Activated T-cell treated with anti-CD3 and anti-CD28 coated beads, Interleukin-2, amount 50 U/mL, for 24 hours (primary cell): ENCODE measurements at regions not wholly inside any gene's neighbourhood (a gene's known extent, or its start where the extent isn't known, plus 50 kb on each side); places are given as distances from the start of the nearest gene placed in this dataset.

Experiments used
- DNase-seq: peaks from one replicate; pipeline ENCODE4 v3.0.0-alpha.2; 2020
- H3K27ac Mint-ChIP-seq: 2 replicates; pipeline ENCODE4 v1.8.0; 2020; ENCODE audit warnings: mild to moderate bottlenecking, mixed read lengths
- H3K27me3 Mint-ChIP-seq: 2 replicates; pipeline ENCODE4 v1.8.0; 2020; ENCODE audit warnings: mixed read lengths
- H3K36me3 Mint-ChIP-seq: 2 replicates; pipeline ENCODE4 v1.8.0; 2020; ENCODE audit warnings: low read depth, mixed read lengths
- H3K4me1 Mint-ChIP-seq: 2 replicates; pipeline ENCODE4 v1.8.0; 2020; ENCODE audit warnings: low read depth, mixed read lengths
- H3K4me3 Mint-ChIP-seq: 2 replicates; pipeline ENCODE4 v1.8.0; 2020; ENCODE audit warnings: mild to moderate bottlenecking, moderate library complexity, mixed read lengths
- H3K9me3 Mint-ChIP-seq: 2 replicates; pipeline ENCODE4 v1.8.0; 2020; ENCODE audit warnings: mixed read lengths

- Mint-ChIP-seq H3K4me3 (no peak overlapping the region), H3K27me3 (peaks cover 6% of the 10 kb centered on the region), H3K27ac (no peak overlapping the region), H3K9me3 (peaks cover 5% of the 10 kb centered on the region), H3K36me3 (no peaks in the 10 kb centered on the region), H3K4me1 (no peaks in the 10 kb centered on the region)
- DNase-seq, result no peak
Observed at GRCh38 chr4:153034681-153035080, 98.6 kb downstream of the FHDC1 start.

- Mint-ChIP-seq H3K4me1 (no peaks in the 10 kb centered on the region), H3K27me3 (peaks cover 6% of the 10 kb centered on the region), H3K4me3 (no peak overlapping the region), H3K36me3 (no peaks in the 10 kb centered on the region), H3K9me3 (no peaks in the 10 kb centered on the region), H3K27ac (no peak overlapping the region)
- DNase-seq, result no peak
Observed at GRCh38 chr4:153036931-153037482, 100.9 kb downstream of the FHDC1 start.

GRCh38 chr4:153038623-153039311, 102.6 kb downstream of the FHDC1 start:
- no peaks in the 10 kb centered on the region for H3K4me1 Mint-ChIP-seq
- H3K9me3 Mint-ChIP-seq, result no peaks in the 10 kb centered on the region
- H3K4me3 Mint-ChIP-seq, result no peak overlapping the region
- peaks cover 6% of the 10 kb centered on the region for H3K27me3 Mint-ChIP-seq
- H3K36me3 Mint-ChIP-seq, result no peaks in the 10 kb centered on the region
- H3K27ac Mint-ChIP-seq, result no peak overlapping the region
- no peak for DNase-seq

GRCh38 chr4:153039542-153040185, 103.5 kb downstream of the FHDC1 start:
- no peak for DNase-seq
- Mint-ChIP-seq H3K36me3 (no peaks in the 10 kb centered on the region), H3K4me3 (no peak overlapping the region), H3K27ac (no peak overlapping the region), H3K9me3 (no peaks in the 10 kb centered on the region), H3K4me1 (no peaks in the 10 kb centered on the region), H3K27me3 (peaks cover 6% of the 10 kb centered on the region)

GRCh38 chr4:153040677-153041076, 104.6 kb downstream of the FHDC1 start:
- peaks cover 6% of the 10 kb centered on the region for H3K27me3 Mint-ChIP-seq
- H3K9me3 Mint-ChIP-seq, result no peaks in the 10 kb centered on the region
- H3K27ac Mint-ChIP-seq, result no peak overlapping the region

GRCh38 chr4:153044036-153044435, 107.9 kb downstream of the FHDC1 start:
- no peak for DNase-seq
- H3K27ac Mint-ChIP-seq, result no peak overlapping the region
- H3K4me3 Mint-ChIP-seq, result no peak overlapping the region
- no peaks in the 10 kb centered on the region for H3K9me3 Mint-ChIP-seq
- no peaks in the 10 kb centered on the region for H3K27me3 Mint-ChIP-seq
- no peaks in the 10 kb centered on the region for H3K36me3 Mint-ChIP-seq
- peaks cover 4% of the 10 kb centered on the region for H3K4me1 Mint-ChIP-seq

More at GRCh38 chr4:153040677-153041076, 104.6 kb downstream of the FHDC1 start:
- Mint-ChIP-seq H3K36me3 (no peaks in the 10 kb centered on the region), H3K4me3 (no peak overlapping the region), H3K4me1 (peaks cover 4% of the 10 kb centered on the region)
- DNase-seq, result no peak

- no peak for DNase-seq
- Mint-ChIP-seq H3K27me3 (peaks cover 3% of the 10 kb centered on the region), H3K9me3 (no peaks in the 10 kb centered on the region), H3K27ac (no peak overlapping the region), H3K4me1 (peaks cover 4% of the 10 kb centered on the region), H3K36me3 (no peaks in the 10 kb centered on the region), H3K4me3 (no peak overlapping the region)
Observed at GRCh38 chr4:153045111-153045982, 109.2 kb downstream of the FHDC1 start.

GRCh38 chr4:153058671-153059060, 122.5 kb downstream of the FHDC1 start:
- Mint-ChIP-seq H3K4me1 (no peaks in the 10 kb centered on the region), H3K27ac (no peak overlapping the region), H3K9me3 (no peaks in the 10 kb centered on the region), H3K4me3 (no peak overlapping the region), H3K36me3 (no peaks in the 10 kb centered on the region), H3K27me3 (peaks cover 35% of the 10 kb centered on the region)
- DNase-seq, result no peak

- H3K27ac Mint-ChIP-seq, result no peak overlapping the region
- DNase-seq, result no peak
- no peaks in the 10 kb centered on the region for H3K9me3 Mint-ChIP-seq
Observed at GRCh38 chr4:153060196-153060595, 124.1 kb downstream of the FHDC1 start.

GRCh38 chr4:153061971-153062370, 125.8 kb downstream of the FHDC1 start:
- Mint-ChIP-seq H3K27ac (no peak overlapping the region), H3K27me3 (peaks cover 15% of the 10 kb centered on the region), H3K4me3 (no peak overlapping the region), H3K36me3 (no peaks in the 10 kb centered on the region), H3K4me1 (no peaks in the 10 kb centered on the region), H3K9me3 (no peaks in the 10 kb centered on the region)
- DNase-seq, result no peak

More at GRCh38 chr4:153060196-153060595, 124.1 kb downstream of the FHDC1 start:
- Mint-ChIP-seq H3K4me3 (no peak overlapping the region), H3K27me3 (peaks cover 30% of the 10 kb centered on the region), H3K36me3 (no peaks in the 10 kb centered on the region), H3K4me1 (no peaks in the 10 kb centered on the region)

- Mint-ChIP-seq H3K9me3 (no peaks in the 10 kb centered on the region), H3K27me3 (peaks cover 8% of the 10 kb centered on the region), H3K4me3 (no peak overlapping the region), H3K27ac (no peak overlapping the region), H3K4me1 (peaks cover 3% of the 10 kb centered on the region), H3K36me3 (no peaks in the 10 kb centered on the region)
- no peak for DNase-seq
Observed at GRCh38 chr4:153062652-153063168, 126.6 kb downstream of the FHDC1 start.

GRCh38 chr4:153063490-153063889, 127.4 kb downstream of the FHDC1 start:
- DNase-seq, result no peak
- no peak overlapping the region for H3K4me3 Mint-ChIP-seq
- no peaks in the 10 kb centered on the region for H3K36me3 Mint-ChIP-seq
- peaks cover 3% of the 10 kb centered on the region for H3K4me1 Mint-ChIP-seq
- no peaks in the 10 kb centered on the region for H3K9me3 Mint-ChIP-seq
- H3K27me3 Mint-ChIP-seq, result peaks cover under 1% of the 10 kb centered on the region
- H3K27ac Mint-ChIP-seq, result no peak overlapping the region

- no peak overlapping the region for H3K27ac Mint-ChIP-seq
- no peak overlapping the region for H3K4me3 Mint-ChIP-seq
- H3K36me3 Mint-ChIP-seq, result no peaks in the 10 kb centered on the region
- DNase-seq, result no peak
- H3K27me3 Mint-ChIP-seq, result no peaks in the 10 kb centered on the region
- peaks cover 3% of the 10 kb centered on the region for H3K4me1 Mint-ChIP-seq
- H3K9me3 Mint-ChIP-seq, result no peaks in the 10 kb centered on the region
Observed at GRCh38 chr4:153064571-153064970, 128.4 kb downstream of the FHDC1 start.

GRCh38 chr4:153065276-153065675, 129.2 kb downstream of the FHDC1 start:
- DNase-seq, result no peak

More at GRCh38 chr4:153065276-153065675, 129.2 kb downstream of the FHDC1 start:
- Mint-ChIP-seq H3K36me3 (no peaks in the 10 kb centered on the region), H3K4me1 (peaks cover 3% of the 10 kb centered on the region), H3K27me3 (no peaks in the 10 kb centered on the region), H3K27ac (no peak overlapping the region), H3K9me3 (no peaks in the 10 kb centered on the region), H3K4me3 (no peak overlapping the region)
